ENCODE measurements at regions not wholly inside any gene's neighbourhood (a gene's known extent, or its start where the extent isn't known, plus 50 kb on each side); places are given as distances from the start of the nearest gene placed in this dataset.

DNA sequence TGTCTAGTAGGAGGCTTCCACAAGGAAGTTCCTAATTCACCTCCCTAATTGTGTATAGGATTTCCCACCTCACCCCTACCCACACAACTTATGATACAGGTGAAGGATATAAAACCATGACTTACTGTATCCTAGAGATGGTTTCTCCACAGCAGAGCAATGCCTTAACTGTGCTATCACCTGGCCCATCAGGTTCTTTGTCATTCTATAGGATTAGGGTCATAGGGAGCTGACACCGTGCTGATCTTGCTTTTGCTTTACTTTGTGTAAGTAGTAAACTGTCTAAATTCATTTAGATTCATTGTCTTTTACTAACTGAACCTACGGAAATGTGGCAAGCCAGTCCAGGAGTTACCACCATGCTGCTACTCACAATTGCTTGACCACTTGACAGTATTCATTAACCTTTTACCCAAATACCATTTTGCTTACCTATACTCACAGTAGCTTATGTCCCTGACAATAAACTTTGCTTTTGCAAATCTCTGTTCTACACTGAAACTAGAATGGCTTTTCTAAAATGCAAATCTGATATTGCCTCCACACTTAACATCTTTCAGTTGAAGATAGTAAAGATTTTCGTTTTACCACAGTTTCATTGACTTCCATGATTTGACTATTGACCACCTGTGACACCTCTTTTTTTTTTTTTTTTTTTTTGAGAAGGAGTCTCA lies 147.6 kb downstream of the IFI44 start:
- TF ChIP-seq CTCF (IDR thresholded peaks at IDR 0.05): no peak
- TF ChIP-seq POLR2AphosphoS5 (IDR thresholded peaks at IDR 0.05): no peak
